PC-9 (cell line): ENCODE measurements at regions not wholly inside any gene's neighbourhood (a gene's known extent, or its start where the extent isn't known, plus 50 kb on each side); places are given as distances from the start of the nearest gene placed in this dataset.

Experiments used
- BruUV-seq: library from RNA; stranded (reverse); fragments of 400-500 nt; replicated peaks from 2 replicates; lab custom pipeline; 2021; lab: Mats Ljungman, UMichigan
- CTCF ChIA-PET: fragments of 300-600 bp; sonication (Branson Sonifier 250); formaldehyde crosslinking; loops from one replicate; lab custom pipeline; 2022; ENCODE audit warnings: antibody characterized with exemption; lab: Charles Lee
- POLR2A ChIA-PET: fragments of 300-600 bp; sonication (Branson Sonifier 250); formaldehyde crosslinking; loops from one replicate; lab custom pipeline; 2022; ENCODE audit warnings: antibody characterized with exemption; ENCODE audit not compliant: unreplicated experiment; lab: Charles Lee
- DNase-seq, 2 experiments: peaks; one replicate each; pipeline versions ENCODE4 v3.0.0 to v3.0.0-alpha.2; 2015 to 2022; ENCODE audit warnings: mixed read lengths in 1 of 2
- H2AFZ ChIP-seq: fragments of 200-600 bp; sonication (generic); 2 replicates; pipeline ENCODE4 v1.8.1; 2017; ENCODE audit warnings: antibody characterized with exemption
- H3F3A ChIP-seq: fragments of 200-600 bp; sonication (generic); 2 replicates; pipeline ENCODE4 v1.8.1; 2017; ENCODE audit warnings: antibody characterized with exemption, mild to moderate bottlenecking, low read depth; ENCODE audit not compliant: insufficient read depth
- H3K27ac ChIP-seq: fragments of 200-600 bp; sonication (generic); 2 replicates; pipeline ENCODE4 v1.6.1; 2016; ENCODE audit warnings: mixed run types
- H3K27me3 ChIP-seq: fragments of 200-600 bp; sonication (generic); 2 replicates; pipeline ENCODE4 v1.6.1; 2016; ENCODE audit warnings: low read depth, mixed run types; ENCODE audit not compliant: insufficient read depth
- H3K36me3 ChIP-seq: fragments of 200-600 bp; sonication (generic); 2 replicates; pipeline ENCODE4 v1.6.1; 2016; ENCODE audit warnings: low read depth, mixed run types
- H3K4me1 ChIP-seq: fragments of 200-600 bp; sonication (generic); replicated peaks from 2 replicates; pipeline ENCODE4 v1.6.1; 2016; ENCODE audit warnings: mixed run types; ENCODE audit not compliant: insufficient read depth
- H3K4me2 ChIP-seq: fragments of 200-600 bp; sonication (generic); 2 replicates; pipeline ENCODE4 v1.6.1; 2017; ENCODE audit warnings: mixed run types
- H3K4me3 ChIP-seq: fragments of 200-600 bp; sonication (generic); 2 replicates; pipeline ENCODE4 v1.6.1; 2016; ENCODE audit warnings: mixed run types
- H3K79me2 ChIP-seq: fragments of 200-600 bp; sonication (generic); 2 replicates; pipeline ENCODE4 v1.6.1; 2017; ENCODE audit warnings: low read depth, mixed run types
- H3K9me2 ChIP-seq: fragments of 200-600 bp; sonication (generic); 2 replicates; pipeline ENCODE4 v1.8.1; 2017; ENCODE audit warnings: mild to moderate bottlenecking; ENCODE audit not compliant: insufficient read depth
- H3K9me3 ChIP-seq: fragments of 200-600 bp; sonication (generic); 2 replicates; pipeline ENCODE4 v1.8.1; 2016; ENCODE audit warnings: low read depth; ENCODE audit not compliant: insufficient read depth
- H4K20me1 ChIP-seq: fragments of 200-600 bp; sonication (generic); 2 replicates; pipeline ENCODE4 v1.8.1; 2017; ENCODE audit not compliant: insufficient read depth
- EZH2 ChIP-seq: fragments of 200-600 bp; sonication (generic); IDR thresholded peaks from 2 replicates; pipeline ENCODE4 v1.8.0; 2017; ENCODE audit warnings: antibody characterized with exemption, low read depth
- intact Hi-C: fragments of 100-400 bp; cut with micrococcal nuclease; formaldehyde crosslinking; loops from one replicate; pipeline ENCODE4 v1.10.0; 2022; ENCODE audit not compliant: unreplicated experiment
- TF ChIP-seq, protein P1 (sequence below): fragments of 200-600 bp; sonication (generic); conservative IDR thresholded peaks from 2 replicates; pipeline ENCODE4 v1.6.1; 2017; ENCODE audit warnings: mixed run types, antibody characterized with exemption, mild to moderate bottlenecking, moderate library complexity

DNA sequence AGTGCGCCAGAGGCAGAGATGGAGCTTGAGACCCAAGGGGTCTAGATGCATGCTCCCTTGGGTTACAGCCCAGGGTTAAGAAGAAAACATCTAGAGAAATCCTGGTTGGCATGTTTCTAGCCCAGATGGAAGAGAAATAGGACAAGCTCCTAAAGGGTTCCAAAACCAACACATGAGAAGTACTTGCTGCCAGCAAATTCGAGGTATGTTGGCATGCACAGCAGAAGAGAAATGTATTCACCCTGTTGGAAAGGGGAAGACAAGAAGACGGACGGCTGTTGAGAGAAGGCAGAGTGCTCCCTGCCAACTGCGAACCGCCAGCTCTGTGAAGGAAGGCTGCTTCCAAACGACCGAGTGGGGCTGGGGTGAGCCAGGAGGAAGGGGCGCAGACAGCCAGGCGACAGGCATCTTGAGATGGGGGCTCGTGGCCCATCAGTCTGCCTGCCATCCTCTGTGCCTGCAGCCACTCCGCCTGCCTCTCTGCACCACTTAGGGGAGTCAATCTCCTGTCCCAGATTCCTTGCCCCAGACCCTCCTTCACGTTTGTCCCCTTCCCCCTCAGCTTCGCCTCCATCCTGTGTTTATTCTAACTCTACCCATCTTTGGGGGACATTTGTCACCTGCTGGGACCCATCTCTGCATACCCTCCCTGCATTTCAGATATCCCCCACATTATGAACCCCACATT lies 249.2 kb downstream of the CDC5L start:
- Histone ChIP-seq H3K9me3 (no peaks in the 10 kb centered on the region), H3K4me3 (no peak overlapping the region), H3K27me3 (peaks cover 6% of the 10 kb centered on the region; the same call in 1 of the 2 replicates), H3K4me1 (no peaks in the 10 kb centered on the region), H2AFZ (no peak overlapping the region), H3K9me2 (no peaks in the 10 kb centered on the region), H3F3A (no peaks in the 10 kb centered on the region), H3K36me3 (no peaks in the 10 kb centered on the region), H3K27ac (no peak overlapping the region), H4K20me1 (no peaks in the 10 kb centered on the region), H3K4me2 (no peak overlapping the region), H3K79me2 (no peaks in the 10 kb centered on the region)
- no peak for TF ChIP-seq EZH2
- TF ChIP-seq, protein P1, sequence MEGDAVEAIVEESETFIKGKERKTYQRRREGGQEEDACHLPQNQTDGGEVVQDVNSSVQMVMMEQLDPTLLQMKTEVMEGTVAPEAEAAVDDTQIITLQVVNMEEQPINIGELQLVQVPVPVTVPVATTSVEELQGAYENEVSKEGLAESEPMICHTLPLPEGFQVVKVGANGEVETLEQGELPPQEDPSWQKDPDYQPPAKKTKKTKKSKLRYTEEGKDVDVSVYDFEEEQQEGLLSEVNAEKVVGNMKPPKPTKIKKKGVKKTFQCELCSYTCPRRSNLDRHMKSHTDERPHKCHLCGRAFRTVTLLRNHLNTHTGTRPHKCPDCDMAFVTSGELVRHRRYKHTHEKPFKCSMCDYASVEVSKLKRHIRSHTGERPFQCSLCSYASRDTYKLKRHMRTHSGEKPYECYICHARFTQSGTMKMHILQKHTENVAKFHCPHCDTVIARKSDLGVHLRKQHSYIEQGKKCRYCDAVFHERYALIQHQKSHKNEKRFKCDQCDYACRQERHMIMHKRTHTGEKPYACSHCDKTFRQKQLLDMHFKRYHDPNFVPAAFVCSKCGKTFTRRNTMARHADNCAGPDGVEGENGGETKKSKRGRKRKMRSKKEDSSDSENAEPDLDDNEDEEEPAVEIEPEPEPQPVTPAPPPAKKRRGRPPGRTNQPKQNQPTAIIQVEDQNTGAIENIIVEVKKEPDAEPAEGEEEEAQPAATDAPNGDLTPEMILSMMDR, result no peak
- no peak for DNase-seq
- CTCF ChIA-PET, result no interaction called here
- POLR2A ChIA-PET, result no interaction called here
- no TSS peak for BruUV-seq
- intact Hi-C loops, result no loop called here

DNA sequence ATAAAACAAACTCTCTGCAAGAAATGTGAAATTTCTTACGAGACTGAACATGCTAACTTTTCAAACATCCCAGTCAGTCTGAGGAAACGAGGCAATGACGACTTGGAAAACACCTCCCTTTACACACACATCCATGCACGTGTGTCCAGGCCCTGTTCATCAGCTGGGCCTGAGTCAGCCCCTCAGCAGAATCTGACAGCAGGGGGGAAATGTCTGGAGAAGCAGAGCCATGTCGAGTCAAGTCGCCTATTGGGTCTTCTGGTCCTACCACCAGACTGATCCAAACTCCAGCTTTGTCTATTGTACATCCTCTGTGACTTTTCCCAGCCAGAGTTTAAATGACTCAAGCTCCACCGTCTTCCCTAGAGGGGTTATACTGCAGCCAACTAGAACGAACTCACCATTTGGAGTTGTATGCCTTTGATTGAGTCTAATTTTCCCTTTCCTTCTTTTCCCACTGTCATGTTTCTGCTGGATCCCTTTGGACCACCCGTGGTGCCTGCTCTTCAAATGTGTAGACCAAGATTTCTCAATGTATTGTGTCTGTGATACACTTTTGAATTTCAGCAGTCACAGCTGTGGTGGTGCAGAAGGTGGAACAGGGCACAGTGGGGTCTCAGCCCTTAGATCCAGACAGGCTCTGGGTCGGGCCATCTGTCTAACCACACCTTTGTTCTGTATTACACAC lies 254.0 kb downstream of the CDC5L start:
- ChIA-PET POLR2A (no interaction called here), CTCF (no interaction called here)
- intact Hi-C loops, result no loop called here

DNA sequence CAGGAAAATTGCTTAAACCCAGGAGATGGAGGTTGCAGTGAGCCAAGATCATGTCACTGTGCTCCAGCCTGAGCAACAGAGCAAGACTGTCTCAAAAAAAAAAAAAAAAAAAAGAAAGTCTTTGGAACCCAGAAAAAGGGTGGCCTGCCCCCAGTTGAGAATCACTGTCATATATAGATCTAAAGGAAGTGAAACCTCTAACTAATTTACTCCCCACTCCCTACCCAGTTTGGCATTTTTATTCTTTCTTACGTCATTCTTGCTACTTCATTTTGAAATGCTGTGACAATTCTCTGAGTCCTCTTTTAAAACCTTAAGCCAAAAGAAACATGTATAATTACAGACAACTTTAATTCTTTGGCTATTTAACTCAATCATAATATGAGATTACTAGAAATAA lies 254.8 kb downstream of the CDC5L start:
- CTCF ChIA-PET, result no interaction called here
- H3K4me2 ChIP-seq, result no peak overlapping the region
- BruUV-seq, result no TSS peak

More for the DNA sequence above, 254.0 kb downstream of the CDC5L start:
- no peak overlapping the region for H3K4me2 ChIP-seq
- TF ChIP-seq EZH2, result no peak
- no peaks in the 10 kb centered on the region for H3K4me1 ChIP-seq
- H3K27me3 ChIP-seq, result 0 out of 2 replicates have a peak, but pooled peaks cover 1% of the 10 kb centered on the region
- no peaks in the 10 kb centered on the region for H3K9me2 ChIP-seq
- no peak overlapping the region for H3K4me3 ChIP-seq
- no peak for DNase-seq
- H4K20me1 ChIP-seq, result no peaks in the 10 kb centered on the region
- no TSS peak for BruUV-seq
- H3K79me2 ChIP-seq, result no peaks in the 10 kb centered on the region
- no peaks in the 10 kb centered on the region for H3K9me3 ChIP-seq
- H3K27ac ChIP-seq, result no peak overlapping the region
- no peaks in the 10 kb centered on the region for H3F3A ChIP-seq
- no peaks in the 10 kb centered on the region for H3K36me3 ChIP-seq
- H2AFZ ChIP-seq, result no peak overlapping the region

More for the DNA sequence above, 254.8 kb downstream of the CDC5L start:
- H3K27me3 ChIP-seq, result no peaks in the 10 kb centered on the region
- H3K36me3 ChIP-seq, result no peaks in the 10 kb centered on the region
- POLR2A ChIA-PET, result no interaction called here
- intact Hi-C loops, result no loop called here
- no peaks in the 10 kb centered on the region for H3K4me1 ChIP-seq
- no peaks in the 10 kb centered on the region for H3K9me3 ChIP-seq
- H3K79me2 ChIP-seq, result no peaks in the 10 kb centered on the region
- no peaks in the 10 kb centered on the region for H3K9me2 ChIP-seq
- H3K4me3 ChIP-seq, result no peak overlapping the region
- no peaks in the 10 kb centered on the region for H3F3A ChIP-seq
- no peak for DNase-seq
- H2AFZ ChIP-seq, result no peak overlapping the region
- TF ChIP-seq EZH2, result no peak
- TF ChIP-seq, protein P1, result no peak
- no peak overlapping the region for H3K27ac ChIP-seq
- H4K20me1 ChIP-seq, result no peaks in the 10 kb centered on the region
